Cerebellar cortex (tissue), 1 donor: ENCODE measurements at regions not wholly inside any gene's neighbourhood (a gene's known extent, or its start where the extent isn't known, plus 50 kb on each side); places are given as distances from the start of the nearest gene placed in this dataset.

ENCODE experiments used
- DNase-seq: peaks from one replicate; pipeline ENCODE4 v3.0.0-alpha.2; 2015; ENCODE audit warnings: low spot score

DNA sequence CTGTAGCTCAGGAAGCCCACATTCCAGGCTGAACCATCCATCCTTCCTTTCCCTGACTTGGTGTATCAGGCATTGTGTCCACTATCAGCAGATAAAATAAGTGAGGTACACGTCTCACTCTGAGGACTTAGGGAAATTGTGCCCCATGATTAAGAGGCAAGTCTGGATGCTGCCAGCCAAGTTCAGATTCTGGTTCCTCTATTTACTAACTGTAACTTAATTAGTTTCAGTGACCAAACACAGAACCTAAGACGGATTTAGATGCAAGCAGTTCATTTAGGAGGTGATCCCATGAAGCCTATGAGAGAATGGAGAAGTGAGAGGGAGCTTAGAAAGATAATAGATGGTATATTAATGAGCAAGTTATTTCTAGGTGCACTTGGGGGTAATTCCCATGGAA lies 56.6 kb upstream of the PACRGL start:
- DNase-seq = no peak

DNA sequence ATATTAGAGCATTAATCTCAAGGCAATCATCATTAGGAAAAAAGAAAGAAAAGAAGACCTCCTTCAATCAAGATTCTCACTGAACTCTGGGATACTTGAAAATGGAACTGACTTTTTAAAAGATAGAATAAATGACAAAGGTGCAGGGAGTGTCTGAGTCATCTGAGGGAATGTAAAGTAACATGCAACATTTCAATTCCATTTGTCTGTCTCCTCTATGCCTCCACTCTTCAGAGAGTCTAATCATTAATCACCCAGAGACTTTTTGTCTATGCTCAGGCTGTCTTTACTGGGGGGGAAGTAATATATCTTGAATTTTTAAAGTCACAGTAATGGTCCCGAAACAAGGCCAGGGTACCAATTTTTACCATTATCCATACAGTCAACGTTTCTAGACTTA lies 55.0 kb upstream of the PACRGL start:
- DNase-seq = no peak

DNA sequence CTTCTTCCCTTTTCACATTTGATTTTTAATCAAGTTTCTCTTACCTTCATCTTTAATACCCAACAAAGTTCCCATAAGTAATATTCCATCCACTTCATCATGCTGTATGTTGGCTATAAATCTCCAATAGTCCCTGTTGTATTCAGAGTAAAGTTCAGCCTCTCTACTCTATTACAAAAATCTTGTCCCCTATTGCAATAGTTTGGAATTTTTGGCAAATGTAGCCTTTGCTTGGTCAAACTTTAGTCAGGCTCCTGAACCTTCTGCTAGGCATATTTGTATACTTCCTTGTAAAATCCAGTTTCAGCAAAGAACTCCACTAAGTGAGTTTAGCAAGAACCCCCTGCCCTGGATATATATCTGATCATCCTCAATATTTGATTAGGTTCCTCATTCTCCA lies 54.0 kb upstream of the PACRGL start:
- no peak for DNase-seq
